GM18951 (cell line): ENCODE measurements at regions not wholly inside any gene's neighbourhood (a gene's known extent, or its start where the extent isn't known, plus 50 kb on each side); places are given as distances from the start of the nearest gene placed in this dataset.
"Not testable (repeated sequence)": the region's sequence is repeated elsewhere in the genome, so short reads cannot be mapped to it uniquely, and the experiment has no call there.

Source experiments
- POLR2A ChIP-seq: IDR thresholded peaks from 4 replicates; pipeline ENCODE4 v1.6.1; 2011; ENCODE audit warnings: mild to moderate bottlenecking; ENCODE audit not compliant: insufficient read length, insufficient read depth; ENCODE audit errors: extremely low read depth
- in situ Hi-C: fragments of 300-500 bp; cut with MboI; formaldehyde crosslinking; loops from one replicate; pipeline ENCODE4 v1.12.0; 2022; ENCODE audit warnings: low sequenced_read_pairs, mixed read lengths, inconsistent platforms; ENCODE audit not compliant: unreplicated experiment

GRCh38 chr12:85588221-85588620, 248.0 kb downstream of the RASSF9 start:
- in situ Hi-C loops: no loop called here
- TF ChIP-seq POLR2A: no peak

GRCh38 chr12:85600841-85601240, 235.4 kb downstream of the RASSF9 start:
- in situ Hi-C loops: no loop called here
- TF ChIP-seq POLR2A: no peak

- in situ Hi-C loops: no loop called here
- no peak for TF ChIP-seq POLR2A
Measured at GRCh38 chr12:85603556-85603955, 232.7 kb downstream of the RASSF9 start.

GRCh38 chr12:85606455-85606854, 229.8 kb downstream of the RASSF9 start:
- in situ Hi-C loops: no loop called here

GRCh38 chr12:85609778-85610177, 226.4 kb downstream of the RASSF9 start:
- TF ChIP-seq POLR2A: no peak
- in situ Hi-C loops: no loop called here

More at GRCh38 chr12:85606455-85606854, 229.8 kb downstream of the RASSF9 start:
- no peak for TF ChIP-seq POLR2A

- TF ChIP-seq POLR2A: no peak
- in situ Hi-C loops: no loop called here
Measured at GRCh38 chr12:85610194-85610593, 226.0 kb downstream of the RASSF9 start.

GRCh38 chr12:85616201-85616600, 220.0 kb downstream of the RASSF9 start:
- in situ Hi-C loops: no loop called here
- no peak for TF ChIP-seq POLR2A

- in situ Hi-C loops: no loop called here
- no peak for TF ChIP-seq POLR2A
Measured at GRCh38 chr12:85617307-85618091, 218.7 kb downstream of the RASSF9 start.

GRCh38 chr12:85621041-85621440, 215.2 kb downstream of the RASSF9 start:
- in situ Hi-C loops: no loop called here
- TF ChIP-seq POLR2A: no peak

- in situ Hi-C loops: no loop called here
- no peak for TF ChIP-seq POLR2A
Measured at GRCh38 chr12:85623763-85624162, 212.4 kb downstream of the RASSF9 start.

GRCh38 chr12:85625467-85625866, 210.7 kb downstream of the RASSF9 start:
- TF ChIP-seq POLR2A: no peak
- in situ Hi-C loops: no loop called here

- no peak for TF ChIP-seq POLR2A
- in situ Hi-C loops: no loop called here
Measured at GRCh38 chr12:85626001-85626783, 210.0 kb downstream of the RASSF9 start.

GRCh38 chr12:85626784-85627171, 209.4 kb downstream of the RASSF9 start:
- TF ChIP-seq POLR2A: no peak
- in situ Hi-C loops: no loop called here

GRCh38 chr12:85627584-85627983, 208.6 kb downstream of the RASSF9 start:
- in situ Hi-C loops: no loop called here
- TF ChIP-seq POLR2A: no peak

GRCh38 chr12:85628562-85628961, 207.6 kb downstream of the RASSF9 start:
- in situ Hi-C loops: not testable (repeated sequence)
